ENCODE measurements at regions not wholly inside any gene's neighbourhood (a gene's known extent, or its start where the extent isn't known, plus 50 kb on each side); places are given as distances from the start of the nearest gene placed in this dataset.

DNA sequence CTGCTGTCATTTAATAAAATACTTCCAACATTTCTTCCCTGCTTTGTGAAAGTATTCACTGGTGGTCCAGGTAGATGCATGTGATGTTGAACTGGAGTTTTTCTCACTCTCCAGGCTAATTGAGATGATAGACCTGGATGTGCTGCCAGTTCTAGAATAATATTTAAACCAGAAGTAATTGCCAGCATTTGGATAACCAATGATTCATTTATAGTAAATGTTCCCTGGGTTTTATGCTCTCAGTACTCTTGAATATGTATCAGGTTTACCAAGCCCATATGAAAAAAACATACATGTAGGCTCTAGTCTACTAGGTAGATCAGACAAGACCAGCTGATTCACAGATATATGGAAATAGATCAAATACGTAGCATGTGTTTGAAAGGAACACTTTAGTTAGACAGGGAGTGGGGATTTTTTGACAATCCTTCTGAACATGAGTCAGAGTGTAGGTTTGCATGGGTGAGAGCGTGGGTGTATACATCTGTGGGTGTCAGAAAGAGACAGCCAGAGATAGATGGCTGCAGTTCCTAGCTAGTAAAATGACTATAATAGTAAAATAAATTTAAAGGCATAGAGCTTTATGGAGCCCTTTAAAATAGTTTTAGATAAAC, 115.1 kb downstream of the NAB1 start:
- no peaks in the 10 kb centered on the region for H3K9me3 ChIP-seq (ENCODE audit: control insufficient read depth in 2 of 2, low read length in 2 of 2)
- no peaks in the 10 kb centered on the region for H3K27me3 ChIP-seq (ENCODE audit: control insufficient read depth in 1 of 2, insufficient read depth in 2 of 2, low read length in 2 of 2)
- no peak overlapping the region for H3K27ac ChIP-seq (ENCODE audit: low read length)
- no peaks in the 10 kb centered on the region for H3K4me1 ChIP-seq (ENCODE audit: control insufficient read depth, insufficient read depth, low read length)
- no peak overlapping the region for H3K9ac ChIP-seq (ENCODE audit: low read length in 2 of 2)
- no peaks in the 10 kb centered on the region for H3K36me3 ChIP-seq (ENCODE audit: control insufficient read depth in 2 of 2, insufficient read depth in 2 of 2, low read length in 2 of 2)
- no peak overlapping the region for H3K4me3 ChIP-seq (ENCODE audit: low read length in 2 of 2)

DNA sequence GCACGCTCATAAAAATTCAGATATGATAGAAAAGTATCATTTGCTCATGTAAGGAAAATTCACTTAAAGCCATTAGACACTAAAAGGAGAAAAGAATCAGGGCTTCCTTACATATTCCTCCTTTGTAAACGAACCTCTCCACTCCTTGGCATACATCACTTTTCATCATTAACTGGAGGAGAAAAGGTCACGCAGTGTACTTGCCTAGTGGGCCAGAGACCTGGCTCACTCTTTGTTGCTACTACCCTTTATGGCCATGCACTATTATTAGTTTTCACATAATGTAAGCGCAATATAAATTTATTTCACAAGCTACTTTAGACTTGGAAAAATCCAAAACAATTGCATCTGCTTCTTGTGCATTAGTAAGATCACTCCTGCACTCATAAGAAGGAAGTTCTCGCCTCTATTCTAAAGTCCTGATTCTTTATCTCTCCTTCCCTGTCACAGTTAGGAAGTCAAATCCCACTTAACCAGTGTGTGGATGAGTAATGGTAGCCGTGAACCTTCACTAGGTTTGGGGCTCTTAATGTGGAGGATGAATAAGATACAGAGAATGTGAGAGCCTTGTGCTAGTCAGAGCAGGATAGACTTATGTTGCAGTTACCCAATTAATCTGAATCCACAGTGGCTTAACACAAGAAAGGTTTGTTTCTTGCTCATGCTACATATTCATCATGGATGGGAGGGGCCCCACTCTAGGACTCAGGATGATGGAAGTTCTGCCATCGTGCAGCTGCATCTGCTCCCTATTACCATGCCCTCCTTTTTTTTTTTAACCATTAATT, 115.0 kb upstream of the GLS start:
- Histone ChIP-seq H3K4me3 (ENCODE audit: low read length in 2 of 2) (no peak overlapping the region), H3K9me3 (ENCODE audit: control insufficient read depth in 2 of 2, low read length in 2 of 2) (no peaks in the 10 kb centered on the region), H3K27me3 (ENCODE audit: control insufficient read depth in 1 of 2, insufficient read depth in 2 of 2, low read length in 2 of 2) (no peaks in the 10 kb centered on the region), H3K27ac (ENCODE audit: low read length) (no peak overlapping the region), H3K9ac (ENCODE audit: low read length in 2 of 2) (no peak overlapping the region), H3K36me3 (ENCODE audit: control insufficient read depth in 2 of 2, insufficient read depth in 2 of 2, low read length in 2 of 2) (no peaks in the 10 kb centered on the region), H3K4me1 (ENCODE audit: control insufficient read depth, insufficient read depth, low read length) (no peaks in the 10 kb centered on the region)

DNA sequence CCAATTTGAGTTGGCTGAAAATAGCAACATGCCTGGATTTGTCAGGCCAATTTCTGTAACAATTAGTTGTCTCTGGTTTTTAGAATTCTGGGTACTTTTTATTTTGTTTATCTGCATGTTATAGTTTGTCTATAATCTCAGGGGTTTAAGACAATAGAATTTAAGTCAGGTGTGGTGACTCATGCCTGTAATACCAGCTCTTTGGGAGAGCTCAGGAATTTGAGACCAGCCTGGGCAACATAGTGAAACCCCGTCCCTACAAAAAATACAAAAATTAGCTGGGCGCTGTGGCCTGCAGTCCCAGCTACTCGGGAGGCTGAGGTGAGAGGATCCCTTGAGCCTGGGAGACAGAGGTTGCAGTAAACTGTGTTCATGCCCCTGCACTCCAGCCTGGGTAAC, 114.4 kb upstream of the GLS start:
- Histone ChIP-seq H3K4me3 (ENCODE audit: low read length in 2 of 2) (no peak overlapping the region), H3K4me1 (ENCODE audit: control insufficient read depth, insufficient read depth, low read length) (no peaks in the 10 kb centered on the region), H3K27ac (ENCODE audit: low read length) (no peak overlapping the region), H3K36me3 (ENCODE audit: control insufficient read depth in 2 of 2, insufficient read depth in 2 of 2, low read length in 2 of 2) (no peaks in the 10 kb centered on the region), H3K9ac (ENCODE audit: low read length in 2 of 2) (no peak overlapping the region), H3K27me3 (ENCODE audit: control insufficient read depth in 1 of 2, insufficient read depth in 2 of 2, low read length in 2 of 2) (no peaks in the 10 kb centered on the region), H3K9me3 (ENCODE audit: control insufficient read depth in 2 of 2, low read length in 2 of 2) (no peaks in the 10 kb centered on the region)

DNA sequence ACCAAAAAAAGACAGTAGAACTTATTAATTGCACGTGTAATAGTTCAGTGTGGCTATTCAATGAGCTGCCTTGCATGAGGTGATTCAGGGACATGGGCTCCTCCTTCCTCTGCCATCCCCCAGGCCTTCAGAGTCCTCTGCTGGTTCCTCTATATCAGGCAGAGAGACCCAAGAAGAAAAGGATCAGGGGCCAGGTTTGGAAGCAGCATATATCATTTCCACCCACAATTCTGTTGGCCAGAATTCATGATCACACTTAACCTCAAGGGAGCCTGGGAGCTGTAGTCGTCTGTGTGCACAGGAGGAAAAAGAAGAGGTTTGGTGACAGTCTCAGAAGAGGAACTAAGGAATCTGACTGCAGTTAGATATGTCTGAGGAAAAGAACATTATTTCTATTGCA, 114.0 kb upstream of the GLS start:
- Histone ChIP-seq H3K9me3 (ENCODE audit: control insufficient read depth in 2 of 2, low read length in 2 of 2) (no peaks in the 10 kb centered on the region), H3K27me3 (ENCODE audit: control insufficient read depth in 1 of 2, insufficient read depth in 2 of 2, low read length in 2 of 2) (no peaks in the 10 kb centered on the region), H3K27ac (ENCODE audit: low read length) (no peak overlapping the region), H3K4me1 (ENCODE audit: control insufficient read depth, insufficient read depth, low read length) (no peaks in the 10 kb centered on the region), H3K36me3 (ENCODE audit: control insufficient read depth in 2 of 2, insufficient read depth in 2 of 2, low read length in 2 of 2) (no peaks in the 10 kb centered on the region), H3K9ac (ENCODE audit: low read length in 2 of 2) (no peak overlapping the region), H3K4me3 (ENCODE audit: low read length in 2 of 2) (no peak overlapping the region)

DNA sequence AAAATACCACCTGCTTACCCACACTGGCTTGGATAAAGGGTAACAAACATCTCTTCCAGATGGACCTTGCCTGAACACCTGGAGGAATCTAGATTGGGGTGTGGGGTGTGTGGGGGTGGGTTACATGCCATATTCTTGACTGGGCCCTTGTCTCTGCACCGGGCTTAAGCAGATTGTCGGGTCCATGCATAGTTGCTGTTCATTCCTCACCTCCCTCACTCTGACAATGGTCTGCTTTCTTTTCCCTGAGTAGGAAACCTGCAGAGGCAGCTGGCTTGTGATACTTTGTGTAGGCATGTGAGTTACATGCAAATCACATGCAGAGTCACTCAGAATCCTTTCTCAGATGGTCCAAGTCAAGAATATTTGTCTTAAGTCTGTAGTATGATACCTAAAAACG, 112.8 kb upstream of the GLS start:
- no peaks in the 10 kb centered on the region for H3K27me3 ChIP-seq (ENCODE audit: control insufficient read depth in 1 of 2, insufficient read depth in 2 of 2, low read length in 2 of 2)
- no peaks in the 10 kb centered on the region for H3K4me1 ChIP-seq (ENCODE audit: control insufficient read depth, insufficient read depth, low read length)
- H3K27ac ChIP-seq (ENCODE audit: low read length), result no peak overlapping the region
- H3K36me3 ChIP-seq (ENCODE audit: control insufficient read depth in 2 of 2, insufficient read depth in 2 of 2, low read length in 2 of 2), result no peaks in the 10 kb centered on the region
- no peak overlapping the region for H3K9ac ChIP-seq (ENCODE audit: low read length in 2 of 2)
- H3K4me3 ChIP-seq (ENCODE audit: low read length in 2 of 2), result no peak overlapping the region
- H3K9me3 ChIP-seq (ENCODE audit: control insufficient read depth in 2 of 2, low read length in 2 of 2), result no peaks in the 10 kb centered on the region

DNA sequence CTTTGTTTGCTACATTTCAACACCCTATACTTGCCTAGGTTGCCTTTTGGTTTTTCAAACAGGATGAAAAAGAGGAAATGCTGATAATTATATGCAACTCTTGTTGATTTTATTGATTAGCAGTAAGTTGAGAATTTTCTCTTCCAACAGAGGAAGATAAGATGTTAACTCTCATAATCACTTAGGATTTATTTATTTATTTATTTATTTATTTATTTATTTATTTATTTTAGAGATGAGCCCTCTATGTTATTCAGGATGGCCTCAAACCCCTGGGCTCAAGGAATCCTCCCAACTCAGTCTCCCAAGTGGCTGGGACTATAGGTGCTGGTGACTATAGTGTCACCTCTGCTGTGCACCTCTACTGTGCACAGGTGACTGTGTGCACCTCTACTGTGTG, 111.4 kb upstream of the GLS start:
- Histone ChIP-seq H3K36me3 (ENCODE audit: control insufficient read depth in 2 of 2, insufficient read depth in 2 of 2, low read length in 2 of 2) (no peaks in the 10 kb centered on the region), H3K9ac (ENCODE audit: low read length in 2 of 2) (no peak overlapping the region), H3K27ac (ENCODE audit: low read length) (no peak overlapping the region)

DNA sequence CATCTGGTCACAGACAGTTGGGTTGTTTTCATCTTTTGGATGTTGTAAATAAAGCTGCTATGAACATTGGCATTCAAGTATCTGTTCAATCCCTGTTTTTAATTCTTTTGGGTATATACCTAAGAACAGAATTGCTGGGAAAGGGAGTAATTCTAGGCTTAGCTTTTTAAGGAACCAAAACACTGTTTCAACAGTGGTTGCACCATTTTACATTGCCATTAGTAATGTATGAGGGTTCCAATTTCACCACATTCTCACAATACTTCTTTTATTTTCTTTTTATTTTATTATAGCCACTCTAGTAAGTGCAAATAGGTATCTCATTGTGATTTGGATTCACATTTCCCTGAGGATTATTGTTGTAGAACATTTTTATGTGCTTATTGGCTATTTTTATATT, 108.9 kb upstream of the GLS start:
- Histone ChIP-seq H3K27me3 (ENCODE audit: control insufficient read depth in 1 of 2, insufficient read depth in 2 of 2, low read length in 2 of 2) (no peaks in the 10 kb centered on the region), H3K36me3 (ENCODE audit: control insufficient read depth in 2 of 2, insufficient read depth in 2 of 2, low read length in 2 of 2) (no peaks in the 10 kb centered on the region), H3K9ac (ENCODE audit: low read length in 2 of 2) (no peak overlapping the region), H3K27ac (ENCODE audit: low read length) (no peak overlapping the region), H3K4me3 (ENCODE audit: low read length in 2 of 2) (no peak overlapping the region), H3K4me1 (ENCODE audit: control insufficient read depth, insufficient read depth, low read length) (no peaks in the 10 kb centered on the region), H3K9me3 (ENCODE audit: control insufficient read depth in 2 of 2, low read length in 2 of 2) (no peaks in the 10 kb centered on the region)

More for the DNA sequence above, 111.4 kb upstream of the GLS start:
- Histone ChIP-seq H3K4me3 (ENCODE audit: low read length in 2 of 2) (no peak overlapping the region), H3K27me3 (ENCODE audit: control insufficient read depth in 1 of 2, insufficient read depth in 2 of 2, low read length in 2 of 2) (no peaks in the 10 kb centered on the region), H3K9me3 (ENCODE audit: control insufficient read depth in 2 of 2, low read length in 2 of 2) (no peaks in the 10 kb centered on the region), H3K4me1 (ENCODE audit: control insufficient read depth, insufficient read depth, low read length) (no peaks in the 10 kb centered on the region)

DNA sequence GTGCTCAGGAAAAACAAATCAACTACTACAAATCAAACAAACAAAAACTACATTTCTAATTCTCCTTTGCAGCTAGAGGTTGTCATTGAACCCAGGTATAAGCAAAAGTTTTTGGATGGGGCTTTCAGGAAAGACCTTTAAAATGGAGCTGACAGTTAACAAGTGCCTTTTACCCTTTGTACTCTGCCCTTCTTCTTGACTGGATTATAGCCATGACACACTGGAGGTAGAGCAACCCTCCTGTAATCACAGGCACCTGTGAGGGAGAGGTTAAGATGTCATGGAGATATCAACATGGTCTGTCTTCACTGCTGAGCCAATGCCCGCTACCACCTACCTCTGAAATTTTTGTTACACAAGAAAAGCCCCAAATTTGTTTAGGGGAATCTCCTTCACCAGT, 100.0 kb upstream of the GLS start:
- Histone ChIP-seq H3K9ac (ENCODE audit: low read length in 2 of 2) (no peak overlapping the region), H3K36me3 (ENCODE audit: control insufficient read depth in 2 of 2, insufficient read depth in 2 of 2, low read length in 2 of 2) (no peaks in the 10 kb centered on the region), H3K4me1 (ENCODE audit: control insufficient read depth, insufficient read depth, low read length) (no peaks in the 10 kb centered on the region), H3K4me3 (ENCODE audit: low read length in 2 of 2) (no peak overlapping the region), H3K27me3 (ENCODE audit: control insufficient read depth in 1 of 2, insufficient read depth in 2 of 2, low read length in 2 of 2) (peaks cover 0 to 3% of the 10 kb centered on the region in 2 donors), H3K9me3 (ENCODE audit: control insufficient read depth in 2 of 2, low read length in 2 of 2) (peaks cover 4 to 7% of the 10 kb centered on the region in 2 donors), H3K27ac (ENCODE audit: low read length) (no peak overlapping the region)

DNA sequence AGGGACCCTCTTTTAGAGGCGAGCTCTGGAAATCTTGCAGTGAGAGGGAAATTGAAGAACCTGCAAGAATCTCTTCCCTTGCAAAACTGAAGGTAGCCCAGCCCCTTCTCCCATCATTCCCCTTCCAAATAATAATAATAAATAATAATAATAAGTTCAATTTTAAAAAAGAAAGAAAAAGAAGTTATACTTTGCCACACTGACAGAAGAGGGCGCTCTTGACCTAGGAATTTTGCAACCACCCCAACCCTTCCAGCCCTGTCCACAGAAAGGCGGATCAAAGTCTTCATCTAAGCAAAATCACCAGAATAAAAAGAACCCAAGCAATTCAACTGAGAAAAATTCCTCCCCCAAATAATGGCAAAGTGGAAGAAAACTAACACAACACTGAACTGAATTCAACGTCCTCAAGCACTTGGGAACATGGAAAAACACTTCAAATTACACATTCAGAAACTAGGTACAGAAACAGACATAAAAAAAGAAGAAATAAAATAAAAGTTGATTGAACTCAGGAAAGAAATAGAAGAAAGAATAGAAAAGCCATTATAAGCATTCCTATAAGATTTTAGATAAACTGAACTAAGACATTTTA, 98.9 kb upstream of the GLS start:
- no peak overlapping the region for H3K9ac ChIP-seq (ENCODE audit: low read length in 2 of 2)
- H3K9me3 ChIP-seq (ENCODE audit: control insufficient read depth in 2 of 2, low read length in 2 of 2), result peaks cover 4 to 7% of the 10 kb centered on the region in 2 donors
- H3K27me3 ChIP-seq (ENCODE audit: control insufficient read depth in 1 of 2, insufficient read depth in 2 of 2, low read length in 2 of 2), result peaks cover 0 to 3% of the 10 kb centered on the region in 2 donors
- H3K27ac ChIP-seq (ENCODE audit: low read length), result no peak overlapping the region
- H3K36me3 ChIP-seq (ENCODE audit: control insufficient read depth in 2 of 2, insufficient read depth in 2 of 2, low read length in 2 of 2), result no peaks in the 10 kb centered on the region
- no peak overlapping the region for H3K4me3 ChIP-seq (ENCODE audit: low read length in 2 of 2)
- H3K4me1 ChIP-seq (ENCODE audit: control insufficient read depth, insufficient read depth, low read length), result no peaks in the 10 kb centered on the region

DNA sequence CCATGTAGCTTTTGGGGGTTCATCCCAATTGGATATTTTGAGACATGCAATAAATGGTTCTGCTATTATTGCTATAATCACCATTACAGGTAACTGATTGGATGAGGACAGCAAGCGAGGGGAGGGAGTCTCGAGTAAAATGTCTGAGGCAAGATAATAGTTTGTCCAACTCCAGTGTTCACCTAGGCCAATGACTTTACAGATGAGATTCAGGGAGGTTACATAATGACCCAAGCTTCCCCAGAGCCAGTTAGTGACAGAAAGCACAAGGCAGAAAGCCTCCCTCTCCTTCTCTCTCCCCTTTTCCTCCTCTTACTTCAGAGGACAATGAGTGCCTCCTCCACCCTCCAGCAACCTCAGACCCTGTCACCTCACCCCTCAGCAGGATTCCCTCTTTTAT, 98.4 kb upstream of the GLS start:
- Histone ChIP-seq H3K36me3 (ENCODE audit: control insufficient read depth in 2 of 2, insufficient read depth in 2 of 2, low read length in 2 of 2) (no peaks in the 10 kb centered on the region), H3K9me3 (ENCODE audit: control insufficient read depth in 2 of 2, low read length in 2 of 2) (peaks cover 4 to 7% of the 10 kb centered on the region in 2 donors), H3K27ac (ENCODE audit: low read length) (no peak overlapping the region), H3K4me3 (ENCODE audit: low read length in 2 of 2) (no peak overlapping the region), H3K4me1 (ENCODE audit: control insufficient read depth, insufficient read depth, low read length) (no peaks in the 10 kb centered on the region), H3K27me3 (ENCODE audit: control insufficient read depth in 1 of 2, insufficient read depth in 2 of 2, low read length in 2 of 2) (peaks cover 0 to 3% of the 10 kb centered on the region in 2 donors), H3K9ac (ENCODE audit: low read length in 2 of 2) (no peak overlapping the region)
